CD4-positive, alpha-beta memory T cell (primary cell): ENCODE measurements at regions not wholly inside any gene's neighbourhood (a gene's known extent, or its start where the extent isn't known, plus 50 kb on each side); places are given as distances from the start of the nearest gene placed in this dataset.
"Not testable (repeated sequence)": the region's sequence is repeated elsewhere in the genome, so short reads cannot be mapped to it uniquely, and the experiment has no call there.

Source experiments
- CTCF ChIA-PET: fragments of 350-600 bp; sonication (Branson Sonifier 250); formaldehyde crosslinking; loops from one replicate; lab custom pipeline; 2021; ENCODE audit warnings: inconsistent platforms; ENCODE audit not compliant: partially characterized antibody; lab: Charles Lee
- POLR2A ChIA-PET: fragments of 350-600 bp; sonication (Branson Sonifier 250); formaldehyde crosslinking; loops from one replicate; lab custom pipeline; 2021; ENCODE audit not compliant: partially characterized antibody; lab: Charles Lee
- DNase-seq, 5 donors: peaks; one replicate each; pipeline versions ENCODE4 v3.0.0 to v3.0.0-alpha.2; 2020 to 2022; ENCODE audit warnings: mixed read lengths in 1 of 5
- H3K27ac ChIP-seq: one replicate; pipeline ENCODE4 v1.7.0; 2013; ENCODE audit warnings: low read depth, low read length
- H3K27me3 ChIP-seq: 2 replicates; pipeline ENCODE4 v1.7.0; 2013; ENCODE audit warnings: mild to moderate bottlenecking, low read length, moderate library complexity; ENCODE audit not compliant: insufficient read depth
- H3K36me3 ChIP-seq: 2 replicates; pipeline ENCODE4 v1.7.0; 2013; ENCODE audit warnings: mild to moderate bottlenecking, low read length, moderate library complexity; ENCODE audit not compliant: insufficient read depth
- H3K4me1 ChIP-seq: 2 replicates; pipeline ENCODE4 v1.7.0; 2013; ENCODE audit warnings: mild to moderate bottlenecking, low read length, moderate library complexity; ENCODE audit not compliant: insufficient read depth
- H3K4me3 ChIP-seq, 2 donors: one replicate each; pipeline ENCODE4 v1.7.0; 2013; ENCODE audit warnings: low read length in 2 of 2, mild to moderate bottlenecking in 1 of 2
- H3K9me3 ChIP-seq, 2 donors: one replicate each; pipeline ENCODE4 v1.7.0; 2013; ENCODE audit warnings: low read length in 2 of 2, control low read depth in 1 of 2; ENCODE audit not compliant: control insufficient read depth in 1 of 2
- H3K27ac Mint-ChIP-seq, 7 donors: one replicate each; pipeline ENCODE4 v1.8.0; 2020 to 2021; ENCODE audit warnings: mixed read lengths in 7 of 7, mild to moderate bottlenecking in 6 of 7, inconsistent platforms in 3 of 7, moderate library complexity in 3 of 7
- H3K27me3 Mint-ChIP-seq, 2 donors: one replicate each; pipeline ENCODE4 v1.8.0; 2020 to 2021; ENCODE audit warnings: mixed read lengths in 2 of 2
- H3K36me3 Mint-ChIP-seq, 2 donors: one replicate each; pipeline ENCODE4 v1.8.0; 2020 to 2021; ENCODE audit warnings: mixed read lengths in 2 of 2, inconsistent platforms in 1 of 2, mild to moderate bottlenecking in 1 of 2
- H3K4me1 Mint-ChIP-seq, 4 donors: one replicate each; pipeline ENCODE4 v1.8.0; 2020 to 2021; ENCODE audit warnings: mixed read lengths in 4 of 4, mild to moderate bottlenecking in 1 of 4
- H3K4me3 Mint-ChIP-seq, 8 donors: one replicate each; pipeline ENCODE4 v1.8.0; 2020 to 2021; ENCODE audit warnings: mixed read lengths in 8 of 8, mild to moderate bottlenecking in 7 of 8, moderate library complexity in 6 of 8, inconsistent platforms in 3 of 8
- H3K9me3 Mint-ChIP-seq, 8 donors: one replicate each; pipeline ENCODE4 v1.8.0; 2020 to 2021; ENCODE audit warnings: mixed read lengths in 8 of 8, mild to moderate bottlenecking in 5 of 8, inconsistent platforms in 3 of 8, moderate library complexity in 1 of 8
- intact Hi-C: fragments of 100-400 bp; cut with micrococcal nuclease; formaldehyde crosslinking; loops from one replicate; pipeline ENCODE4 v1.15.1; 2023

DNA sequence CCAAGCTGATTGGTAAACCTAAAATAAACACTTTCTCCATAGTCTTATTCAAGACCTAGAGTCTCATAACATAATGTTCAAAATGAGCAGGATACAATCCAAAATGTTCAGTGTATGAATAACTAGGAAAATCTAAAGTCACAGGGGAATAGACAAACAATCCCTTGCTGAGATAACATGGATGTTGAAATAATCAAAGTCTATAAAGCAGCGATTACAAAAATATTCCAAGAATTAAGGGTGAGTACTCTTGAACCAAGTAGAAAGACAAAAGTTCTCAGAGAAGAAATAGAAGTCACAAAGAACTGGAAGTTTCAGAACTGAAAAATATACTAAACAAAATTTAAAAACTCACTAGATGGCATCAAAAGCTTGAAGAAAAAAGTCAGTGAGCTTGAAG is 561.0 kb downstream of the INSC start:
- H3K27me3 ChIP-seq = no peaks in the 10 kb centered on the region
- CTCF ChIA-PET = no interaction called here
- no peaks in the 10 kb centered on the region for H3K36me3 Mint-ChIP-seq
- H3K36me3 ChIP-seq = no peaks in the 10 kb centered on the region
- POLR2A ChIA-PET = no interaction called here
- H3K4me3 ChIP-seq = no peak overlapping the region
- H3K27ac Mint-ChIP-seq = no peak overlapping the region
- H3K27ac ChIP-seq = no peak overlapping the region
- H3K9me3 ChIP-seq = no peaks in the 10 kb centered on the region
- no peaks in the 10 kb centered on the region for H3K4me1 ChIP-seq
- H3K4me1 Mint-ChIP-seq = no peaks in the 10 kb centered on the region
- H3K4me3 Mint-ChIP-seq = no peak overlapping the region
- peaks cover 2 to 33% (median 20%) of the 10 kb centered on the region in 8 donors for H3K9me3 Mint-ChIP-seq
- H3K27me3 Mint-ChIP-seq = peaks cover 0 to 4% of the 10 kb centered on the region in 2 donors
- no peak for DNase-seq
- intact Hi-C loops = no loop called here

DNA sequence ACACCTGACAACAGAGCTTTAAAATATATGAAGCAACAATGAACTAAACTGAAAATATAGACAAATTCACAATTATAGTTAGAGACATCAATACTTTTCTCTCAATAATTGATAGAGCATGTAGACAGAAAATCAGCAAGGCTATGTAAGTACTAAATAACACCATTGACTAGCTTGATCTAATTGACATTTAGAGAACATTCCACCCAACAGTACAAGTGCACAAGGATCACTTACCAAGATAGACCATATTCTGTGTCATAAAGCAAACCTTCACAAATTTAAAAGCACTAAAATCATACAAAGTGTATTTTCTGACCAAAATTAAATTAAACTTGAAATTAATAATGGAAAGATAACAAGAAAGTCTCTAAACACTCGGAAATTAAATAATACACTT is 562.5 kb downstream of the INSC start:
- Histone ChIP-seq H3K4me3 (no peak overlapping the region), H3K27me3 (no peaks in the 10 kb centered on the region), H3K4me1 (no peaks in the 10 kb centered on the region), H3K36me3 (no peaks in the 10 kb centered on the region), H3K9me3 (no peaks in the 10 kb centered on the region), H3K27ac (no peak overlapping the region)
- DNase-seq = no peak
- no peaks in the 10 kb centered on the region for H3K36me3 Mint-ChIP-seq
- no peaks in the 10 kb centered on the region for H3K4me1 Mint-ChIP-seq
- intact Hi-C loops = no loop called here
- H3K9me3 Mint-ChIP-seq = peaks cover 2 to 33% (median 20%) of the 10 kb centered on the region in 8 donors
- ChIA-PET CTCF (no interaction called here), POLR2A (no interaction called here)
- H3K27me3 Mint-ChIP-seq = peaks cover 0 to 4% of the 10 kb centered on the region in 2 donors
- H3K4me3 Mint-ChIP-seq = no peak overlapping the region
- no peak overlapping the region for H3K27ac Mint-ChIP-seq

DNA sequence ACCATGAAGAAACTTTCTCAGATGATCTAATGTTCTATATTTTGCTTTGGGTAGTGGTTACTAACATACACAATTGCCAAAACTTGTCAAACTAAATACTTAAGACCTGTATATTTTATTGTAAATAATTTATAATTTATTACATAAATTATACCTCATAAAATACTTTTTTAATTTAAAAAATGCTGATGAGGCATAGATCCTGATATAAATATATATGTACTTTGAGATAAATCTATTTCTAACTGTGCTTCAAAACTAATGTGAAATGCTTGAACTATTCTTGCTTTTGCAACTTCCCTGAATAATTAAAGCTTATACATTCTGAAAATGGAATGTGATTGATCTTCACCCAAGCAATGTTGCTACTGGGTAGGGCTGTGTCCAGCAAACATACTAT is 568.8 kb downstream of the INSC start:
- ChIA-PET POLR2A (no interaction called here), CTCF (no interaction called here)
- Mint-ChIP-seq H3K27ac (no peak overlapping the region), H3K36me3 (no peaks in the 10 kb centered on the region), H3K9me3 (peaks cover 2 to 8% (median 4%) of the 10 kb centered on the region in 8 donors), H3K4me3 (no peak overlapping the region), H3K4me1 (no peaks in the 10 kb centered on the region), H3K27me3 (peaks cover 0 to 2% of the 10 kb centered on the region in 2 donors)
- no peaks in the 10 kb centered on the region for H3K9me3 ChIP-seq
- no peaks in the 10 kb centered on the region for H3K4me1 ChIP-seq
- no peak overlapping the region for H3K4me3 ChIP-seq
- H3K36me3 ChIP-seq = no peaks in the 10 kb centered on the region
- intact Hi-C loops = no loop called here
- no peak overlapping the region for H3K27ac ChIP-seq
- H3K27me3 ChIP-seq = no peaks in the 10 kb centered on the region
- DNase-seq = no peak

DNA sequence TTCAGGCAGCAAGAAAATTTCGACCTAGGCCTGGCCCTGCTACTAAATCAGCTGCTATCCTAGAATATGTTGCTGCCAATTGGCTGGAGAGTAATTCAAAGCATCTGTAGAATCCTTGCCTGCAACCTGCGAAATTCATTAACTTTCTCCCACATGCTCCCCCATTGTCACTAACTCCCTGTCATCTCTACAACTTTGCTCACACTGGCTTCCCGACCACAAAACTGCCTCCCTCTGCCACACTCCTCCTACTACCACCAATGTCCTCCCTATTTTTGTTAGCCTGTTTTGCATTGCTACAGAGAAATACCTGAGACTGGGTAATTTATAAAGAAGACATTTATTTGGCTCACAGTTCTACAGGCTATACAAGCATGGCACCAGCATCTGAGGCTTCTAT is 570.6 kb downstream of the INSC start:
- Mint-ChIP-seq H3K4me1 (no peaks in the 10 kb centered on the region), H3K36me3 (no peaks in the 10 kb centered on the region), H3K27ac (peak overlapping the region in 1 of 7 donors; percentile 71), H3K27me3 (peaks cover 0 to 2% of the 10 kb centered on the region in 2 donors), H3K9me3 (peaks cover 0 to 8% (median 3%) of the 10 kb centered on the region in 8 donors), H3K4me3 (no peak overlapping the region)
- no peak for DNase-seq
- no peaks in the 10 kb centered on the region for H3K9me3 ChIP-seq
- H3K4me3 ChIP-seq = no peak overlapping the region
- no peaks in the 10 kb centered on the region for H3K4me1 ChIP-seq
- ChIA-PET POLR2A (no interaction called here), CTCF (no interaction called here)
- intact Hi-C loops = no loop called here
- no peaks in the 10 kb centered on the region for H3K27me3 ChIP-seq
- H3K27ac ChIP-seq = no peak overlapping the region
- H3K36me3 ChIP-seq = no peaks in the 10 kb centered on the region

DNA sequence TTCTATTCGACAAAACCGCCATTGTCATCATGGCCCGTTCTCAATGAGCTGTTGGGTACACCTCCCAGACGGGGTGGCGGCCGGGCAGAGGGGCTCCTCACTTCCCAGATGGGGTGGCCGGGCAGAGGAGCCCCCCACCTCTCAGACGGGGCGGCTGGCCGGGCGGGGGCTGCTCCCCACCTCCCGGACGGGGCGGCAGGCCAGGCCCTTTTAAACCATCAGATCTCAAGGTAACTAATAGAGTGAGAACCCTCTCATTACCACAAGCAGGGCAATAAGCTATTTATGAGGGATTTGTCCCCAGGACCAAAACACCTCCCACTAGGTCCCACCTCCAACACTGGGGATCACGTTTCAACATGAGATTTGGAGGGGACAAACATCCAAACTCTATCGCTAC is 571.5 kb downstream of the INSC start:
- POLR2A ChIA-PET, H3K4me3 Mint-ChIP-seq, H3K36me3 ChIP-seq, CTCF ChIA-PET, H3K27me3 Mint-ChIP-seq, H3K36me3 Mint-ChIP-seq, H3K27ac Mint-ChIP-seq, H3K4me3 ChIP-seq, H3K4me1 Mint-ChIP-seq, H3K4me1 ChIP-seq, DNase-seq, H3K9me3 Mint-ChIP-seq, H3K27me3 ChIP-seq, H3K9me3 ChIP-seq, intact Hi-C loops, H3K27ac ChIP-seq: not testable (repeated sequence)

DNA sequence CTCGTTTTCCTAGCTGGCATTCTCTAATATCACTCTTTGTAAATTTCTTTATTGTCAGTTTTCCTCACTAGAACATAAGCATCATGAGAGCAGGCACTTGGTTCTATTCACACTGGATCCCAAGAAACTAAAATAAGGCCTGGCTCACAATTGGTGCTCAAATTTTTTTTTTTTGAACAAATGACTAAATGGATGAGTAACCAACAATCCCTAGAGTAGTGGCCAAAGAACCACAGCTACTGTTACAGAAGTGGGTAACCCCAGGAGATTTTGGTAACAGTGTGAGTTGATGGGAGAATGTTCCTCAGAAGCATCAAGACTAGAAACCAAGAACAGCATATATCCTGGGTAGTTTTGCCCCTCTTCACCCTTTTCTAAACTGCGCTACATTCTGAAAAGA is 572.6 kb downstream of the INSC start:
- POLR2A ChIA-PET = no interaction called here
- H3K4me1 Mint-ChIP-seq = no peaks in the 10 kb centered on the region
- H3K27ac Mint-ChIP-seq = no peak overlapping the region
- no peaks in the 10 kb centered on the region for H3K36me3 Mint-ChIP-seq
- H3K4me1 ChIP-seq = no peaks in the 10 kb centered on the region
- H3K4me3 ChIP-seq = no peak overlapping the region
- intact Hi-C loops = no loop called here
- no peak for DNase-seq
- no peak overlapping the region for H3K4me3 Mint-ChIP-seq
- H3K27me3 ChIP-seq = no peaks in the 10 kb centered on the region
- no peaks in the 10 kb centered on the region for H3K9me3 ChIP-seq
- H3K9me3 Mint-ChIP-seq = peaks cover 0 to 10% (median 3%) of the 10 kb centered on the region in 8 donors
- CTCF ChIA-PET = no interaction called here
- H3K36me3 ChIP-seq = no peaks in the 10 kb centered on the region
- H3K27me3 Mint-ChIP-seq = peaks cover 0 to 2% of the 10 kb centered on the region in 2 donors
- no peak overlapping the region for H3K27ac ChIP-seq

DNA sequence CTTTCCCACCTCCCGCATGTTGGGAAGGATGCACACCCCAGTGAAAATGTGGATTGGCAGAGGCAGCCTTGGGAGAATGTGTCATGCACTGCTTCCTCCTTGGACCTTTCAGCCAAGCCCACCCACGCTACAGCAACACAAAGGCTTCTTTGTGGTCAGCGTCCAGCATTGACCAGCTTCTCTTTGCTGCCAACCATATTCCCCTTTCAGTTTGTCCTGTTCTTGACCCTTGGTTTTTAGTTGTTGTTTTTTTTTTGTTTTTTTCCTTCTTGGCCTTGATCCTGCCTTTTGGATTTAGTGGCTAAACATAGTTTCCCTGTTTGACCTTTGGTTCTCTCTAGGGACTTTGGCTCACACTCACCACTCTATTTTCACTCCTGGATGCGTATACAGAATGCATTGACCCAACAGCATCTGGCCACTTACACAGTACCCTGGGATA is 573.6 kb downstream of the INSC start:
- CTCF ChIA-PET = no interaction called here

DNA sequence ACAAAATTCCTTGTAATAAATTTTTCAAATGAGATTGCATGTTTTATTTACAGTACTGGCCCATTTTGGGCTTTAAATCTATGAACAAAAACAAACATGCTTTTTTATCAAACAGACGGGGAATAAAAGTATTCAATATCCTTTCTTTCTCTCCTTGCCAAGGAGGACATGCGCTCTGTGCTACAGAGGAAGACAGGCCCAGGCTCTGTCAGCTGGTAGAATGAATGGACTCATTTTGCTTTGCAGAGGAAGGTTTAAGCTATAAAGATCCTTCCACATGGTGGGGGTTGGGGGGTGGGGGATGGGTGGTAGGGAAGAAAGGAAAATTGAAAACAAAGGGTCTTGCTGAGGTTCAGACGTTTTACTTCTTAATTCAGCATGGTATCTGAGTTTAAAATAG is 575.6 kb downstream of the INSC start:
- H3K4me3 Mint-ChIP-seq = no peak overlapping the region
- H3K27me3 Mint-ChIP-seq = peaks cover 0 to 2% of the 10 kb centered on the region in 2 donors
- no peak overlapping the region for H3K27ac Mint-ChIP-seq
- Histone ChIP-seq H3K27ac (no peak overlapping the region), H3K36me3 (no peaks in the 10 kb centered on the region), H3K4me3 (no peak overlapping the region), H3K4me1 (no peaks in the 10 kb centered on the region), H3K9me3 (no peaks in the 10 kb centered on the region), H3K27me3 (no peaks in the 10 kb centered on the region)
- CTCF ChIA-PET = no interaction called here
- intact Hi-C loops = no loop called here
- POLR2A ChIA-PET = no interaction called here
- peaks cover 0 to 9% (median 2%) of the 10 kb centered on the region in 8 donors for H3K9me3 Mint-ChIP-seq
- no peaks in the 10 kb centered on the region for H3K4me1 Mint-ChIP-seq
- no peak for DNase-seq
- no peaks in the 10 kb centered on the region for H3K36me3 Mint-ChIP-seq

More for the DNA sequence above, 573.6 kb downstream of the INSC start:
- no peaks in the 10 kb centered on the region for H3K4me1 Mint-ChIP-seq
- DNase-seq = no peak
- no peak overlapping the region for H3K4me3 ChIP-seq
- POLR2A ChIA-PET = no interaction called here
- H3K4me3 Mint-ChIP-seq = peak overlapping the region in 1 of 8 donors; percentile 29
- no peaks in the 10 kb centered on the region for H3K36me3 ChIP-seq
- peaks cover 0 to 2% of the 10 kb centered on the region in 2 donors for H3K27me3 Mint-ChIP-seq
- intact Hi-C loops = no loop called here
- no peaks in the 10 kb centered on the region for H3K27me3 ChIP-seq
- peaks cover 0 to 10% (median 3%) of the 10 kb centered on the region in 8 donors for H3K9me3 Mint-ChIP-seq
- no peak overlapping the region for H3K27ac Mint-ChIP-seq
- no peak overlapping the region for H3K27ac ChIP-seq
- H3K4me1 ChIP-seq = no peaks in the 10 kb centered on the region
- H3K36me3 Mint-ChIP-seq = no peaks in the 10 kb centered on the region
- no peaks in the 10 kb centered on the region for H3K9me3 ChIP-seq
